ENCODE measurements at regions not wholly inside any gene's neighbourhood (a gene's known extent, or its start where the extent isn't known, plus 50 kb on each side); places are given as distances from the start of the nearest gene placed in this dataset.

GRCh38 chr20:4095639-4096038 is 53.0 kb upstream of the SMOX start:
- no peak for ATAC-seq (ENCODE audit: low FRiP score)
- no peak for TF ChIP-seq CTCF (IDR thresholded peaks at IDR 0.05)
- no peak for DNase-seq (ENCODE audit: low spot score)

- peak; percentile 63 for DNase-seq (ENCODE audit: low spot score)
- TF ChIP-seq CTCF (IDR thresholded peaks at IDR 0.05) = no peak
- no peak for ATAC-seq (ENCODE audit: low FRiP score)
Measured at GRCh38 chr20:4091490-4092479, 56.8 kb upstream of the SMOX start.

GRCh38 chr20:4090756-4091489 is 57.7 kb upstream of the SMOX start:
- ATAC-seq (ENCODE audit: low FRiP score) = no peak
- no peak for TF ChIP-seq CTCF (IDR thresholded peaks at IDR 0.05)
- no peak for DNase-seq (ENCODE audit: low spot score)

- ATAC-seq (ENCODE audit: low FRiP score) (no peak), DNase-seq (ENCODE audit: low spot score) (no peak)
- no peak for TF ChIP-seq CTCF (IDR thresholded peaks at IDR 0.05)
Measured at GRCh38 chr20:4089756-4090487, 58.7 kb upstream of the SMOX start.

GRCh38 chr20:4088766-4089165 is 59.9 kb upstream of the SMOX start:
- no peak for DNase-seq (ENCODE audit: low spot score)
- no peak for TF ChIP-seq CTCF (IDR thresholded peaks at IDR 0.05)
- no peak for ATAC-seq (ENCODE audit: low FRiP score)

- ATAC-seq (ENCODE audit: low FRiP score) = no peak
- no peak for TF ChIP-seq CTCF (IDR thresholded peaks at IDR 0.05)
- DNase-seq (ENCODE audit: low spot score) = no peak
Measured at GRCh38 chr20:4087923-4088322, 60.7 kb upstream of the SMOX start.

Measured in omental fat pad (tissue), 3 donors.